AG09319 (cell line): ENCODE measurements at regions not wholly inside any gene's neighbourhood (a gene's known extent, or its start where the extent isn't known, plus 50 kb on each side); places are given as distances from the start of the nearest gene placed in this dataset.

ENCODE experiments used
- DNase-seq: peaks from one replicate; pipeline ENCODE4 v3.0.0-alpha.2; 2010; ENCODE audit warnings: low read depth; ENCODE audit errors: extremely low read depth
- CTCF ChIP-seq: IDR thresholded peaks from 2 replicates; pipeline ENCODE4 v1.5.1; 2011; ENCODE audit warnings: low read depth, mild to moderate bottlenecking, inconsistent platforms, low read length, moderate library complexity

DNA sequence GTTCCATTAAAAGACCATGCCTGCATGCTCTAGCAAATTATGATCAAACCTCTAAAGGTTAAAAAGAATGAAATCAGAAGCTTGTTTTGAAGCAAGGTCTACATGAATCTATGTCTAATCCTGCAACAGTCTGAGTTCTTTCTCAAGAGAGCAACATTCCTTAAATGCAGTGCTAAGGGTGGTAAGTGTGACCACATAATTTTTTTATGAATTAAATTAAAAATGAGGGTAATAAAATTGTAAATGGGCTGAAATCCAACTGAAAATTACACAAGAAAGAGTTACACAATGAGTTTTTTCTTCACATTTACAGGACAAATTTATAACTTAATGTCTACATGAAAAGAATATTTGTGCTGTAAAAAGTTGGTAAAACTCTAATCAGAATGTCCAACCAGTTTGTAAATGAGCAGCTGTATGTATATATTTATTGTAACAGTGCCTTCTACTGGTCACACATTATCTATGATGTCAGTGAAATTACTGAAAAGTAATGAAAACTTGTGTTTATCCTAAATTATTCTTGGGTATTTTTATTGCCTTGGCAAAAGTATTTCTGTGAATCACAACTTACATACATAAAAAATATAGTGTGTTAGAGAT is 336.3 kb upstream of the PITX2 start:
- TF ChIP-seq CTCF, result peak; percentile 34
- no peak for DNase-seq

- no peak for DNase-seq
- TF ChIP-seq CTCF, result no peak
These were observed 338.2 kb upstream of the PITX2 start for GRCh38 chr4:110961066-110961465.

- no peak for TF ChIP-seq CTCF
- DNase-seq, result no peak
These were observed 339.7 kb upstream of the PITX2 start for GRCh38 chr4:110962616-110963015.

DNA sequence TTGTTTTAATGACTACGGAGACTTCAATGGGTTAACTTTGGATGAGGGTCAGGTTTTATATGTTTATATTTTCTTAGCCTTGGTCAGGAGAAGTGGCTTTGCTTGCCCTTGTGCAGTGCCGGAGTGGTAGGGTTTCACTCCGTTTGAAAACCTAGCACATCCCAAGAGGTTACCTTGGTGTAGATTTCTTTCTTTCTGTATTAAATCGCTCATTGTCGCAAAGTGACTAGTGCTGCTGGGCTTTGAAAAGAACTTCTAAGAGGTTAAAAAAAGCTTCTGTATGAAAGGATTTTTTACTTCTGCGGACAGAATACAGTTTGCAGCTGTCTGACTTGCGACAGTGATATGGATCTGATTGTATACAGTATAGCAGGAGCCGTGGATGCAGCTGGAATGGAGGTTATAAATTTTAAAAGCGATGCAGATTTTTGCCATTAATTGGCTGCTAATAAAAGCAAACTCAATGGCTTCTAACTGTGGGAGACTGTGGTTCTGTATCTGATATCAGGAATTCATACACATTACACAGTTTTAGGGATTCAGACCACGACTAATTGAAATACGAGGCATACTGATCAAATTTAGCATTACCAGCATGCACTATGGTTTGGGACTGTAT is 340.9 kb upstream of the PITX2 start:
- DNase-seq, result no peak
- no peak for TF ChIP-seq CTCF

DNA sequence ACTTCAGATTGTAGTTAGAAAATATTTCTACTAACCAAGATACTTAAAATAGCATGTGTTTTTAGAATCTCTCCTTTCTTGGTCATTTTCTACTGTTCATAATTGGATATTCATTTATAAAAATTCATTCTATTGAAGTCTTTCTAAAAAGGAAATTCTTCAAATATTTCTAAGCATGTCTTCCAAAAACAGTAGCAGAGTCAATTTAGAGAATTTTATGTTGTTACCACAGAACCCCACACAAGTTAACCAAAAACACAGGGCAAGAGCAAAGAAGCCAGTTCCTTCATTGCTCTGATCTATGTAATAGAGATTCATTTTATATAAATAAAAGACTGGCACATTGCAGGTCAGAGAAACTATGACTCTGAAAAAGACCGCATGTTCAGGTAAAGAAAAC is 345.1 kb upstream of the PITX2 start:
- no peak for TF ChIP-seq CTCF
- no peak for DNase-seq

DNA sequence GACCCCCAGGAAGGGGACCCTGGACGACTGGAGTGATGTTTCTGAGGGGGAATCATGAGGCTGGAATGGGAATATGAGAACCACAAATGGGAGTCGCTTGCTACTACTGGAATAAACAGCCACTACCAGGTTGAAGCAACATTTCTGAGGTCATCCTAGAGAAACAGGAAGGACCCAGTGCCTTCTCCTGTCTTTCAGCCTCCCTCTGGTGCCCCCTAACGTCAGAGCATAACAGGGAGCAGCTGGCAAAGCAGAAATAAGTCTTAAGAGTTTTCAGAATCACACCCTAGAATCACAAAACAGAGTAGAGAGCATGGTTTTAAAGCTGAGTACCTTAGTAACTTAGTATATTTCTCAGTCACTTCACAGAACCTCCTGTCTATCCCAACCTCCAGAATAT is 347.8 kb upstream of the PITX2 start:
- peak; percentile 63 for TF ChIP-seq CTCF
- DNase-seq, result no peak

GRCh38 chr4:110975338-110975737 is 352.5 kb upstream of the PITX2 start:
- DNase-seq, result no peak

More at GRCh38 chr4:110975338-110975737, 352.5 kb upstream of the PITX2 start:
- TF ChIP-seq CTCF, result no peak
